HCT116 (cell line): ENCODE measurements at regions not wholly inside any gene's neighbourhood (a gene's known extent, or its start where the extent isn't known, plus 50 kb on each side); places are given as distances from the start of the nearest gene placed in this dataset.

Experiments
- ATAC-seq: fragments of 200-7000 bp; cut with Tn5 transposase; 2 replicates; pipeline ENCODE4 v1.9.1; 2020; ENCODE audit warnings: mild to moderate bottlenecking, moderate library complexity
- BruUV-seq: library from RNA; stranded (reverse); fragments of 400-500 nt; replicated peaks from 2 replicates; lab custom pipeline; 2021; lab: Mats Ljungman, UMichigan
- CTCF ChIA-PET: fragments of 300-600 bp; sonication (Branson Sonifier 250); formaldehyde crosslinking; loops from one replicate; lab custom pipeline; 2021; ENCODE audit warnings: antibody characterized with exemption; lab: Charles Lee
- POLR2A ChIA-PET: fragments of 300-600, 350-600 bp; sonication (Branson Sonifier 250); formaldehyde crosslinking; loops from one replicate; lab custom pipeline; 2021; ENCODE audit warnings: antibody characterized with exemption; lab: Charles Lee
- RAD21 ChIA-PET, 2 experiments: fragments of 300-600 bp; sonication (Branson Sonifier 250); formaldehyde crosslinking; loops; one replicate each; lab custom pipeline; 2023; ENCODE audit warnings: low total read pairs in 2 of 2; ENCODE audit not compliant: uncharacterized antibody in 2 of 2, unreplicated experiment in 2 of 2, low non-redundant PET in 1 of 2; lab: Charles Lee
- DNase-seq: peaks from one replicate; pipeline ENCODE4 v3.0.0-alpha.2; 2010; ENCODE audit warnings: low read depth, low spot score
- H2AFZ ChIP-seq: fragments of 200-600 bp; shearing (Covaris generic), sonication (generic); 2 replicates; pipeline ENCODE4 v1.6.1; 2017; ENCODE audit warnings: low read depth, mixed run types, mixed read lengths, antibody characterized with exemption, low read length; ENCODE audit not compliant: poor library complexity, severe bottlenecking
- H3K27ac ChIP-seq: 2 replicates; pipeline ENCODE4 v1.5.1; 2012; ENCODE audit warnings: low read depth, low read length
- H3K27me3 ChIP-seq: fragments of 200-600 bp; sonication (generic); 2 replicates; pipeline ENCODE4 v1.6.1; 2016; ENCODE audit warnings: mixed run types, low read length, mixed read lengths; ENCODE audit not compliant: insufficient read depth
- H3K36me3 ChIP-seq, 2 experiments: fragments of 200-500 bp in 1 of 2; fragments of 200-600 bp in 1 of 2; sonication (Bioruptor generic) in 1 of 2; sonication (generic) in 1 of 2; 2 replicates each; pipeline versions ENCODE4 v1.5.1 to v1.6.1; 2014 to 2016; ENCODE audit warnings: low read length in 2 of 2, inconsistent platforms in 1 of 2, mixed read lengths in 1 of 2, mixed run types in 1 of 2; ENCODE audit not compliant: insufficient read depth in 2 of 2, control insufficient read depth in 1 of 2
- H3K4me1 ChIP-seq, 2 experiments: fragments of 200-600 bp in 1 of 2; sonication (generic) in 1 of 2; 2 replicates each; pipeline versions ENCODE4 v1.5.1 to v1.6.1; 2012 to 2017; ENCODE audit warnings: low read length in 2 of 2, inconsistent platforms in 1 of 2, mild to moderate bottlenecking in 1 of 2, mixed read lengths in 1 of 2, mixed run types in 1 of 2, moderate library complexity in 1 of 2; ENCODE audit not compliant: insufficient read depth in 2 of 2, control insufficient read depth in 1 of 2
- H3K4me2 ChIP-seq: fragments of 200-600 bp; sonication (generic); 2 replicates; pipeline ENCODE4 v1.6.1; 2017; ENCODE audit warnings: mixed run types, low read length, mixed read lengths
- H3K4me3 ChIP-seq, 2 experiments: fragments of 200-600 bp in 1 of 2; sonication (generic) in 1 of 2; replicated peaks in 1 of 2; 2 replicates each; pipeline ENCODE4 v1.5.1; 2011 to 2016; ENCODE audit warnings: low read length in 2 of 2, control low read depth in 1 of 2, low read depth in 1 of 2, mild to moderate bottlenecking in 1 of 2, mixed read lengths in 1 of 2, mixed run types in 1 of 2
- H3K79me2 ChIP-seq: fragments of 200-600 bp; sonication (generic); 2 replicates; pipeline ENCODE4 v1.6.1; 2017; ENCODE audit warnings: mild to moderate bottlenecking, mixed run types, low read length, moderate library complexity, mixed read lengths; ENCODE audit not compliant: insufficient read depth
- H3K9ac ChIP-seq: fragments of 200-600 bp; sonication (generic); 2 replicates; pipeline ENCODE4 v1.6.1; 2016; ENCODE audit warnings: low read length, mixed read lengths
- H3K9me2 ChIP-seq: fragments of 200-600 bp; sonication (generic), shearing (Covaris generic); 2 replicates; pipeline ENCODE4 v1.6.1; 2017; ENCODE audit warnings: mixed run types, mild to moderate bottlenecking, moderate library complexity; ENCODE audit not compliant: insufficient read depth
- H3K9me3 ChIP-seq, 2 experiments: fragments of 200-500 bp in 1 of 2; fragments of 200-600 bp in 1 of 2; sonication (Bioruptor generic) in 1 of 2; sonication (generic) in 1 of 2; 2 replicates each; pipeline ENCODE4 v1.6.1; 2014 to 2017; ENCODE audit warnings: low read length in 2 of 2, mixed read lengths in 2 of 2, inconsistent platforms in 1 of 2, low read depth in 1 of 2, mild to moderate bottlenecking in 1 of 2, mixed run types in 1 of 2, moderate library complexity in 1 of 2; ENCODE audit not compliant: control insufficient read depth in 1 of 2, insufficient read depth in 1 of 2
- H4K20me1 ChIP-seq: fragments of 200-600 bp; sonication (generic), shearing (Covaris generic); 2 replicates; pipeline ENCODE4 v1.6.1; 2017; ENCODE audit warnings: mixed run types, mild to moderate bottlenecking, moderate library complexity; ENCODE audit not compliant: insufficient read depth
- CEBPB ChIP-seq: IDR thresholded peaks from 2 replicates; pipeline ENCODE4 v1.6.1; 2012; ENCODE audit warnings: low read depth
- CTCF ChIP-seq, 3 experiments: fragments of 200-600 bp in 1 of 3; sonication (generic) in 1 of 3; IDR thresholded peaks in 2 of 3; conservative IDR thresholded peaks in 1 of 3; 2 replicates each; pipeline ENCODE4 v1.5.1; 2012 to 2017; ENCODE audit warnings: low read depth in 2 of 3, low read length in 2 of 3, antibody characterized with exemption in 1 of 3, borderline replicate concordance in 1 of 3, control low read depth in 1 of 3, mild to moderate bottlenecking in 1 of 3, mixed read lengths in 1 of 3, mixed run types in 1 of 3, moderate library complexity in 1 of 3; ENCODE audit not compliant: insufficient read depth in 1 of 3
- ELF1 ChIP-seq: IDR thresholded peaks from 2 replicates; pipeline ENCODE4 v1.6.1; 2012; ENCODE audit warnings: low read depth, borderline replicate concordance
- EZH2 ChIP-seq: fragments of 200-600 bp; sonication (generic); IDR thresholded peaks from 2 replicates; pipeline ENCODE4 v1.6.1; 2017; ENCODE audit warnings: antibody characterized with exemption, mixed run types
- MAX ChIP-seq: IDR thresholded peaks from 2 replicates; pipeline ENCODE4 v1.6.1; 2012
- POLR2A ChIP-seq: IDR thresholded peaks from 2 replicates; pipeline ENCODE4 v1.7.0; 2011; ENCODE audit warnings: borderline replicate concordance; ENCODE audit not compliant: insufficient read depth, insufficient read length; ENCODE audit errors: extremely low read depth
- REST ChIP-seq: IDR thresholded peaks from 2 replicates; pipeline ENCODE4 v1.6.1; 2012; ENCODE audit warnings: low read depth
- TCF7L2 ChIP-seq: IDR thresholded peaks from 2 replicates; pipeline ENCODE4 v1.7.0; 2011; ENCODE audit warnings: borderline replicate concordance, inconsistent platforms; ENCODE audit not compliant: insufficient read depth, insufficient read length; ENCODE audit errors: extremely low read depth
- ZFX ChIP-seq: fragments of 450-650 bp; IDR thresholded peaks from 2 replicates; pipeline ENCODE4 v1.6.1; 2017
- ZNF274 ChIP-seq: fragments of 200-500 bp; sonication (Bioruptor generic); IDR thresholded peaks from 2 replicates; pipeline ENCODE4 v1.6.1; 2014; ENCODE audit warnings: mild to moderate bottlenecking, low read depth, low read length, inconsistent platforms
- intact Hi-C: fragments of 100-400 bp; cut with micrococcal nuclease; formaldehyde crosslinking; loops from 2 replicates; pipeline ENCODE4 v1.10.0; 2022

- no peak overlapping the region for H3K4me3 ChIP-seq
- 0 out of 2 replicates have a peak, but pooled peaks cover 11% of the 10 kb centered on the region for H3K27me3 ChIP-seq
- H4K20me1 ChIP-seq = no peaks in the 10 kb centered on the region
- POLR2A ChIA-PET = no interaction called here
- H3K9ac ChIP-seq = no peak overlapping the region
- no peaks in the 10 kb centered on the region for H3K9me2 ChIP-seq
- no peak for ATAC-seq
- H3K9me3 ChIP-seq = no peaks in the 10 kb centered on the region
- 0 out of 4 replicates have a peak, but pooled peaks cover 0 to 5% of the 10 kb centered on the region in 2 experiments for H3K4me1 ChIP-seq
- no peaks in the 10 kb centered on the region for H3K36me3 ChIP-seq
- no peak for TF ChIP-seq MAX
- TF ChIP-seq TCF7L2 = no peak
- TF ChIP-seq ZNF274 = no peak
- no peak for TF ChIP-seq ZFX
- TF ChIP-seq REST = no peak
- TF ChIP-seq CEBPB = no peak
- TF ChIP-seq POLR2A = no peak
- TF ChIP-seq ELF1 = no peak
- TF ChIP-seq CTCF (IDR thresholded peaks at IDR 0.05 in 2 of 3, conservative IDR thresholded peaks at IDR 0.05 in 1 of 3; ENCODE audit: borderline replicate concordance in 1 of 3, insufficient read depth in 1 of 3, low read depth in 2 of 3, low read length in 2 of 3) = no peak
- TF ChIP-seq EZH2 = no peak
- intact Hi-C loops = no loop called here
- BruUV-seq = no TSS peak
- CTCF ChIA-PET = no interaction called here
- no peak overlapping the region for H2AFZ ChIP-seq
- no peak overlapping the region for H3K4me2 ChIP-seq
- no peak for DNase-seq
- H3K79me2 ChIP-seq = no peaks in the 10 kb centered on the region
- H3K27ac ChIP-seq = no peak overlapping the region
- RAD21 ChIA-PET = no interaction called here
Observed at GRCh38 chr11:119796363-119797060, 67.5 kb upstream of the NECTIN1 start.
